ENCODE measurements at regions not wholly inside any gene's neighbourhood (a gene's known extent, or its start where the extent isn't known, plus 50 kb on each side); places are given as distances from the start of the nearest gene placed in this dataset.

GRCh38 chr2:5803547-5803946 lies 111.4 kb downstream of the SOX11 start:
- H3K4me1 Mint-ChIP-seq, result no peaks in the 10 kb centered on the region
- peaks cover 5% of the 10 kb centered on the region for H3K9me3 Mint-ChIP-seq (ENCODE audit: insufficient read depth)
- Histone ChIP-seq H3K9ac (ENCODE audit: low read length) (no peak overlapping the region), H3K27me3 (replicated peaks in 1 of 4; ENCODE audit: control extremely low read depth in 1 of 4, control insufficient read depth in 3 of 4, insufficient read depth in 4 of 4, low read length in 3 of 4) (no peaks in the 10 kb centered on the region), H3K4me2 (replicated peaks; ENCODE audit: low read depth, low read length, poor library complexity, severe bottlenecking) (no peak overlapping the region), H3K4me1 (ENCODE audit: control insufficient read depth in 2 of 2, insufficient read depth in 2 of 2, low read length in 2 of 2) (no peaks in the 10 kb centered on the region), H4K20me1 (ENCODE audit: control insufficient read depth, insufficient read depth, low read length, poor library complexity, severe bottlenecking) (no peaks in the 10 kb centered on the region), H3K79me2 (ENCODE audit: control insufficient read depth, insufficient read depth, low read length) (no peaks in the 10 kb centered on the region), H3K36me3 (replicated peaks in 1 of 2; ENCODE audit: control extremely low read depth in 1 of 2, control insufficient read depth in 1 of 2, extremely low read depth in 1 of 2, insufficient read depth in 2 of 2, low read length in 1 of 2) (no peaks in the 10 kb centered on the region), H2AFZ (ENCODE audit: insufficient read depth, low read depth, low read length, poor library complexity, severe bottlenecking) (no peak overlapping the region), H3K4me3 (ENCODE audit: control extremely low read depth in 1 of 5, extremely low read depth in 1 of 5, insufficient read depth in 1 of 5, low read depth in 2 of 5, low read length in 4 of 5) (no peak overlapping the region), H3K27ac (ENCODE audit: low read length in 2 of 2) (no peak overlapping the region), H3K9me3 (ENCODE audit: control extremely low read depth in 1 of 3, control insufficient read depth in 2 of 3, insufficient read depth in 1 of 3, low read length in 2 of 3) (peaks cover 0 to 8% (median 0%) of the 10 kb centered on the region in 3 donors)
- DNase-seq (no peak), ATAC-seq (ENCODE audit: low read depth) (no peak)
- H3K4me3 Mint-ChIP-seq, result no peak overlapping the region
- WGBS (ENCODE audit: insufficient coverage), result 53% methylated on average over 5 of the region's 8 CpGs
- CTCF ChIA-PET, result no interaction called here
- POLR2A ChIA-PET, result no interaction called here
- intact Hi-C loops (cut with micrococcal nuclease), result no loop called here
- H3K27ac Mint-ChIP-seq, result no peak overlapping the region
- TF ChIP-seq CTCF (IDR thresholded peaks at IDR 0.05) (no peak), EZH2 (IDR thresholded peaks at IDR 0.05; ENCODE audit: borderline replicate concordance, insufficient read depth, low read depth, low read length, poor library complexity, severe bottlenecking) (no peak)
- H3K27me3 Mint-ChIP-seq, result no peaks in the 10 kb centered on the region

- POLR2A ChIA-PET, result no interaction called here
- CTCF ChIA-PET, result no interaction called here
- intact Hi-C loops (cut with micrococcal nuclease), result no loop called here
- Histone ChIP-seq H3K27me3 (replicated peaks in 1 of 4; ENCODE audit: control extremely low read depth in 1 of 4, control insufficient read depth in 3 of 4, insufficient read depth in 4 of 4, low read length in 3 of 4) (no peaks in the 10 kb centered on the region), H4K20me1 (ENCODE audit: control insufficient read depth, insufficient read depth, low read length, poor library complexity, severe bottlenecking) (no peaks in the 10 kb centered on the region), H3K4me2 (replicated peaks; ENCODE audit: low read depth, low read length, poor library complexity, severe bottlenecking) (no peak overlapping the region), H2AFZ (ENCODE audit: insufficient read depth, low read depth, low read length, poor library complexity, severe bottlenecking) (no peak overlapping the region), H3K9ac (ENCODE audit: low read length) (no peak overlapping the region), H3K4me1 (ENCODE audit: control insufficient read depth in 2 of 2, insufficient read depth in 2 of 2, low read length in 2 of 2) (no peaks in the 10 kb centered on the region), H3K9me3 (ENCODE audit: control extremely low read depth in 1 of 3, control insufficient read depth in 2 of 3, insufficient read depth in 1 of 3, low read length in 2 of 3) (peaks cover 0 to 3% (median 0%) of the 10 kb centered on the region in 3 donors), H3K79me2 (ENCODE audit: control insufficient read depth, insufficient read depth, low read length) (no peaks in the 10 kb centered on the region), H3K36me3 (replicated peaks in 1 of 2; ENCODE audit: control extremely low read depth in 1 of 2, control insufficient read depth in 1 of 2, extremely low read depth in 1 of 2, insufficient read depth in 2 of 2, low read length in 1 of 2) (no peaks in the 10 kb centered on the region), H3K27ac (ENCODE audit: low read length in 2 of 2) (no peak overlapping the region), H3K4me3 (ENCODE audit: control extremely low read depth in 1 of 5, extremely low read depth in 1 of 5, insufficient read depth in 1 of 5, low read depth in 2 of 5, low read length in 4 of 5) (no peak overlapping the region)
- DNase-seq, result no peak
- no peak for ATAC-seq (ENCODE audit: low read depth)
- TF ChIP-seq EZH2 (IDR thresholded peaks at IDR 0.05; ENCODE audit: borderline replicate concordance, insufficient read depth, low read depth, low read length, poor library complexity, severe bottlenecking), result no peak
- no peak for TF ChIP-seq CTCF (IDR thresholded peaks at IDR 0.05)
- no peaks in the 10 kb centered on the region for H3K27me3 Mint-ChIP-seq
- WGBS (ENCODE audit: insufficient coverage), result no CpG with 5 or more reads among the region's 3 CpGs
- H3K4me3 Mint-ChIP-seq, result no peak overlapping the region
- H3K9me3 Mint-ChIP-seq (ENCODE audit: insufficient read depth), result no peaks in the 10 kb centered on the region
- H3K27ac Mint-ChIP-seq, result no peak overlapping the region
- no peaks in the 10 kb centered on the region for H3K4me1 Mint-ChIP-seq
Measured at GRCh38 chr2:5818961-5819600, 126.9 kb downstream of the SOX11 start.

All from B cell (primary cell).